ENCODE measurements at regions not wholly inside any gene's neighbourhood (a gene's known extent, or its start where the extent isn't known, plus 50 kb on each side); places are given as distances from the start of the nearest gene placed in this dataset.
"Not testable (repeated sequence)": the region's sequence is repeated elsewhere in the genome, so short reads cannot be mapped to it uniquely, and the experiment has no call there.

- Mint-ChIP-seq H3K9me3 (ENCODE audit: unreplicated experiment) (no peaks in the 10 kb centered on the region), H3K4me3 (ENCODE audit: unreplicated experiment) (no peak overlapping the region), H3K4me1 (ENCODE audit: unreplicated experiment) (peaks cover 11% of the 10 kb centered on the region), H3K27ac (ENCODE audit: unreplicated experiment) (no peak overlapping the region), H3K27me3 (ENCODE audit: unreplicated experiment) (peaks cover 13% of the 10 kb centered on the region), H3K36me3 (ENCODE audit: unreplicated experiment) (no peaks in the 10 kb centered on the region)
- no peak for DNase-seq (ENCODE audit: extremely low spot score, unreplicated experiment)
- TF ChIP-seq CTCF (IDR thresholded peaks at IDR 0.05), result no peak
Measured at GRCh38 chr4:155441475-155441874, 64.7 kb upstream of the MAP9 start.

- H3K9me3 Mint-ChIP-seq (ENCODE audit: unreplicated experiment); DNase-seq (ENCODE audit: extremely low spot score, unreplicated experiment); H3K27ac Mint-ChIP-seq (ENCODE audit: unreplicated experiment); H3K36me3 Mint-ChIP-seq (ENCODE audit: unreplicated experiment); H3K4me3 Mint-ChIP-seq (ENCODE audit: unreplicated experiment): not testable (repeated sequence)
- H3K4me1 Mint-ChIP-seq (ENCODE audit: unreplicated experiment), result peaks cover 11% of the 10 kb centered on the region
- H3K27me3 Mint-ChIP-seq (ENCODE audit: unreplicated experiment), result peaks cover 12% of the 10 kb centered on the region
Measured at GRCh38 chr4:155439760-155440159, 63.0 kb upstream of the MAP9 start.

- Mint-ChIP-seq H3K4me3 (ENCODE audit: unreplicated experiment) (no peak overlapping the region), H3K4me1 (ENCODE audit: unreplicated experiment) (peaks cover 2% of the 10 kb centered on the region), H3K27me3 (ENCODE audit: unreplicated experiment) (no peaks in the 10 kb centered on the region), H3K27ac (ENCODE audit: unreplicated experiment) (no peak overlapping the region), H3K9me3 (ENCODE audit: unreplicated experiment) (no peaks in the 10 kb centered on the region), H3K36me3 (ENCODE audit: unreplicated experiment) (no peaks in the 10 kb centered on the region)
- no peak for DNase-seq (ENCODE audit: extremely low spot score, unreplicated experiment)
- no peak for TF ChIP-seq CTCF (IDR thresholded peaks at IDR 0.05)
Measured at GRCh38 chr4:155434904-155435303, 58.1 kb upstream of the MAP9 start.

GRCh38 chr4:155434366-155434765 lies 57.6 kb upstream of the MAP9 start:
- no peak for DNase-seq (ENCODE audit: extremely low spot score, unreplicated experiment)
- no peaks in the 10 kb centered on the region for H3K9me3 Mint-ChIP-seq (ENCODE audit: unreplicated experiment)
- no peaks in the 10 kb centered on the region for H3K36me3 Mint-ChIP-seq (ENCODE audit: unreplicated experiment)
- TF ChIP-seq CTCF (IDR thresholded peaks at IDR 0.05), result no peak
- H3K27ac Mint-ChIP-seq (ENCODE audit: unreplicated experiment), result no peak overlapping the region
- no peak overlapping the region for H3K4me3 Mint-ChIP-seq (ENCODE audit: unreplicated experiment)
- peaks cover 3% of the 10 kb centered on the region for H3K27me3 Mint-ChIP-seq (ENCODE audit: unreplicated experiment)
- peaks cover 2% of the 10 kb centered on the region for H3K4me1 Mint-ChIP-seq (ENCODE audit: unreplicated experiment)

GRCh38 chr4:155433636-155434360 lies 57.0 kb upstream of the MAP9 start:
- no peak for TF ChIP-seq CTCF (IDR thresholded peaks at IDR 0.05)

More at GRCh38 chr4:155433636-155434360, 57.0 kb upstream of the MAP9 start:
- Mint-ChIP-seq H3K9me3 (ENCODE audit: unreplicated experiment) (no peaks in the 10 kb centered on the region), H3K4me1 (ENCODE audit: unreplicated experiment) (peaks cover 2% of the 10 kb centered on the region), H3K36me3 (ENCODE audit: unreplicated experiment) (no peaks in the 10 kb centered on the region), H3K27me3 (ENCODE audit: unreplicated experiment) (peaks cover 8% of the 10 kb centered on the region), H3K4me3 (ENCODE audit: unreplicated experiment) (no peak overlapping the region), H3K27ac (ENCODE audit: unreplicated experiment) (no peak overlapping the region)
- DNase-seq (ENCODE audit: extremely low spot score, unreplicated experiment), result no peak
